ENCODE measurements at regions not wholly inside any gene's neighbourhood (a gene's known extent, or its start where the extent isn't known, plus 50 kb on each side); places are given as distances from the start of the nearest gene placed in this dataset.
"Not testable (repeated sequence)": the region's sequence is repeated elsewhere in the genome, so short reads cannot be mapped to it uniquely, and the experiment has no call there.

DNA sequence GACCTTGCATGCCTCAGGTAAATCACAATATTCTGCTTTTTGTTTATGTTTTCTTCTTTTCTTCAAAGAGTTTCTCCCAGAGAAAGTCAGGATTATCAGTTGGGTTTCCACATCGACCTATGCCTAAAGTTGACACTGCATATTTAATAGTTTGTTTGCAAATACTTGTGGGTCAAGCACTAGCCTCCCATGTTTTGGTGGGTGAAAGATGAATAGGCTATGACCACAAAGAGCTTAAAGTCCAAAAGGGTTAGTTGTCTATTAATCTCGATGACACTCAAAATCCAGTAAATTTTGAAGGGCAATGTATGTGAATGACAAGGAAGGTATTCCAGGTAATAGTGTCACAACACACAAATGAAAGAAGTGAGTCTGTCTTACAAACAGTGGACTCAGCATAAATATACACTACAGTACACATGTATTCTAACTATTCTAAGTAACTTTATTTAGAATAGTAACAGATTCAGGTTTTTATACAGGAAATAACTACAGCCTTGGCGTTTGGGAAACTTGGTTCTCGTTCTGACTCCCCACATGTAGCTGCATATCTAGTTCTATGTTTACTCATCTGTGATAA is 667.1 kb downstream of the PCDH17 start:
- Mint-ChIP-seq H3K27me3 (no peaks in the 10 kb centered on the region), H3K9me3 (no peaks in the 10 kb centered on the region), H3K4me1 (no peaks in the 10 kb centered on the region), H3K27ac (no peak overlapping the region), H3K4me3 (no peak overlapping the region)
- DNase-seq (no peak), ATAC-seq (no peak)

DNA sequence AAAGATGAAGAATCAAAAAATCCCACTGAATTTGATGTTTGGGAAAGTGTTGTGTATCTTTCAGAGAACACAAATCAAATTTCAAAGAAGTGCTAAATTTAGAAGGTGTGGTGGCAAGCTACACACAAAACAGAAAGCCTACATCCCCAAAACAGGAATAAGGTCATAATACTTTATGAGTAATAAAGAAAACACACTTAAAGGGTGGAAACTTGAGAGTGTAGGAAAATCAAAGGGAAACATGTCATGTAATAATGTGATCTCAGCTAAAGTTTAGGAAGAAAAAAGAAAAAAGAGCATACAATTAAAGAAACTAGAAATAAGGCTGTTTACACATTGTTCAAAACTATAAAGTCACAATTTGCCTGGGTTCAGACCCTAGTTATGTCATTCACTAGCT is 668.7 kb downstream of the PCDH17 start:
- Mint-ChIP-seq H3K4me1 (no peaks in the 10 kb centered on the region), H3K4me3 (no peak overlapping the region), H3K27me3 (no peaks in the 10 kb centered on the region), H3K9me3 (no peaks in the 10 kb centered on the region), H3K27ac (no peak overlapping the region)
- no peak for DNase-seq
- ATAC-seq = no peak

DNA sequence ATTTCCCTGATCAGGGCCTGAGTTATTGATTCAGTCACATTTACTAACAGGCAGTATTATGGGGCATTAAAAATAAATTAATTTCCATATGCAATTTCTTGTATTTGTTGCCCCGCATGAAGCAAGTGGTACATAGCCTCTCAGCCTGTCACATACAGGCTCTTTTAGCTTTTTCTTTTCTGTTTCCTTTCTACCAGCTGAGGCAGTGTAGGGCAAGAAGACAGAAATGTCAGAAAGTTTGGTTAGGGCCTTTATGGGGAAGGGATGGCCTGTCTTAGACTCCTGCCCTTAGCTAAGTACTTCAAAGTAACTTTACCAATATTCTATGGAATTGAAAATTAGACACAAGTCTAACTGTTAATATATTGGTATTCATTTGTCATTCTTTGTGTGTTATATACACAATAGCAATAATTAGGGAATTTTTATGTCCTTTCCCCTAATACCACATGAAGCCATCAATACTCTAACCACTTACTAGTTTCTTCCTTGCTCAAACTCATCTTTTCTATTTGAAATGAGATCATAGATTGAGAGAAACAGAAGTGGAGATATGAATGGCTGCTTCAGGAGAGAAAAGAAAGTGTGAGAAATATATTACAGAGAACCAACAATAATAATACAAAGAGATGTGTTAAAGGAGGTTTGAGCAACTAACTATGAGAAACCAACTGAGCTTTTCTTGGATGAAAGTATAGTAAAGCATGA is 669.6 kb downstream of the PCDH17 start:
- Mint-ChIP-seq H3K27me3 (no peaks in the 10 kb centered on the region), H3K27ac (no peak overlapping the region), H3K4me1 (no peaks in the 10 kb centered on the region), H3K9me3 (no peaks in the 10 kb centered on the region), H3K4me3 (no peak overlapping the region)
- ATAC-seq (no peak), DNase-seq (no peak)

GRCh38 chr13:58302349-58302748 is 670.8 kb downstream of the PCDH17 start:
- Mint-ChIP-seq H3K9me3 (peaks cover 0 to 4% of the 10 kb centered on the region in 2 donors), H3K4me1 (no peaks in the 10 kb centered on the region), H3K4me3 (no peak overlapping the region), H3K27ac (no peak overlapping the region), H3K27me3 (no peaks in the 10 kb centered on the region)
- DNase-seq (no peak), ATAC-seq (no peak)

GRCh38 chr13:58306062-58306461 is 674.5 kb downstream of the PCDH17 start:
- no peak for DNase-seq
- Mint-ChIP-seq H3K27me3 (no peaks in the 10 kb centered on the region), H3K27ac (no peak overlapping the region), H3K9me3 (peaks cover 0 to 7% of the 10 kb centered on the region in 2 donors), H3K4me3 (no peak overlapping the region), H3K4me1 (no peaks in the 10 kb centered on the region)
- ATAC-seq = no peak

DNA sequence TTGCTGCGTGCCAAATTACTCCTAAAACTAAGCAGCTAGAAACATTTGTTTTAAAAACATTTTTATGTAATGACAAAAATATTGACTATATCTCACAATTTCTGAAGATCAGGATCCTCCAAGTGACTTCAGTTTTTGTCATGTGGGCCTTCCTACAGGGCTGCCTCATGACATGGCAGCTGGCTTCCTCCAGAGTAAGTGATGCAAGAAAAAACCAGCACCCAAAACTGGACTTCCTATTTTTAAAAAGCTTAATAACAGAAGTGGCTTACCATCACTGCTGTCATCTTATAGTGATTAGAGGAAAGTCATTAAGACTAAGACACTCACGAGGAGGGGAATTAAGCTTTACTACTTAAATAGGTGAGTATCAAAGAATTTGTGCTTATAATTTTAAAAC is 681.7 kb downstream of the PCDH17 start:
- DNase-seq (no peak), ATAC-seq (no peak)
- Mint-ChIP-seq H3K27me3 (no peaks in the 10 kb centered on the region), H3K9me3 (peaks cover 0 to 4% of the 10 kb centered on the region in 2 donors), H3K4me3 (no peak overlapping the region), H3K27ac (no peak overlapping the region), H3K4me1 (no peaks in the 10 kb centered on the region)

DNA sequence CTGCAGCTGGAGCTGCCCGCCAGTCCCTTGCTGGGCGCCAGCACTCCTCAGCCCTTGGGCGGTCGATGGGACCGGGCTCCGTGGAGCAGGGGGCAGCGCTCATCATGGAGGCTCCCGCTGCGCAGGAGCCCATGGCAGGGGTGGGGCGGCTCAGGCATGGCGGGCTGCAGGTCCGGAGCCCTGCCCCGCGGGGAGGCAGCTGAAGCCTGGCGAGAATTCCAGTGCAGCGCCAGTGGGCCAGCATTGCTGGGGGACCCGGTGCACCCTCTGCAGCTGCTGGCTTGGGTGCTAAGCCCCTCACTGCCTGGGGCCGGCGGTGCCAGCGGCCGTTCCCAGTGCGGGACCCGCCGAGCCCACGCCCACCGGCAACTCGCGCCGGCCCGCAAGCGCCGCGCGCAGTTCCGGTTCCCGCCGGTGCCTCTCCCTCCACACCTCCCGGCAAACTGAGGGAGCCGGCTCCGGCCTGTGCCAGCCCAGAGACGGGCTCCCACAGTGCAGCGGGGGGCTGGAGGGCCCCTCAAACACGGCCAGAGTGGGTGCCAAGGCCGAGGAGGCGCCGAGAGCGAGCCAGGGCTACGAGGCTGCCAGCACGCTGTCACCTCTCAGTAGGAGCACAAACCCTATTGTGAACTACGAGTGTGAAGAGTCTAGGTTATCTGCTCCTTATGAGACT is 687.1 kb downstream of the PCDH17 start:
- H3K4me3 Mint-ChIP-seq = no peak overlapping the region
- DNase-seq (no peak), ATAC-seq (no peak)
- no peaks in the 10 kb centered on the region for H3K27me3 Mint-ChIP-seq
- no peaks in the 10 kb centered on the region for H3K9me3 Mint-ChIP-seq
- H3K4me1 Mint-ChIP-seq = no peaks in the 10 kb centered on the region
- H3K27ac Mint-ChIP-seq = no peak overlapping the region

DNA sequence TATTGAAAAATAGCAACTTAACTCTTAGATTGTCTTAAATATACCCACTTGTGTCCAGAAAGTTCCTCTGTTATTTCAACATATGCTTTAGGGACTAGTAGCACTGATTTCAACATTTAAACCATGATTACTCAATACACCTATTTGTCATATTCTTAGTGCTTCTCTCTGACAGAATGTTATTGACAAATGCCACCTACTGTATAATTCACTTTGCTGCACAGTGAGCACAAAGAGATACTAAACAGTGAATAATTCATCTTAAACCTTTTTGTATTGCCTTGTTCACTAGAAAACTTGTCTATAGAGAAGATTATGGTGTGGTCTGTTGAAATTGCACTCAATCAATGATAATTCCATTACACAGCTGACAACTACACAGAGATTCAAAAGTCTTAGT is 692.6 kb downstream of the PCDH17 start:
- no peaks in the 10 kb centered on the region for H3K4me1 Mint-ChIP-seq

DNA sequence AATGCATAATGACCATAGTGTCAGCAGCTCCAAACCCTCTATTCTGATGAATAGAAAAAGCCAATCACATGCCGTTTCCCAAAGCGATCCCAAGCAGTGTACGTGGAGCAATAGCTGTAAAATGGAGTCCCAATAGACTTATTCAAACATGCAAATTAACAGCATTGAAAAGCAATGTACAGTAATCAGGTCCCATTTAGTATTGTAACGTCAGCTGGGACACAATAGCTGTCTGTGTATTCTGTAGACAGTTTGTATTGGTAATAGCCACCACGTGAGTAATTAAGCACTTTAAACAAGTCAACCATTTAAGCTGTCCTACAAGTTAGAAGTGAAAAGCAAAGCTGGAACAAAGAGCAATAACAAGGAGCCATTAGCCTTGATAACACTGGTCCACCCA is 698.2 kb downstream of the PCDH17 start:
- ATAC-seq (no peak), DNase-seq (no peak)
- H3K4me1 Mint-ChIP-seq = no peaks in the 10 kb centered on the region
- no peaks in the 10 kb centered on the region for H3K27me3 Mint-ChIP-seq
- no peak overlapping the region for H3K27ac Mint-ChIP-seq
- no peak overlapping the region for H3K4me3 Mint-ChIP-seq
- H3K9me3 Mint-ChIP-seq = peaks cover 0 to 5% of the 10 kb centered on the region in 2 donors

More for the DNA sequence above, 692.6 kb downstream of the PCDH17 start:
- ATAC-seq = no peak
- H3K27me3 Mint-ChIP-seq = no peaks in the 10 kb centered on the region
- H3K4me3 Mint-ChIP-seq = no peak overlapping the region
- DNase-seq = no peak
- no peak overlapping the region for H3K27ac Mint-ChIP-seq
- H3K9me3 Mint-ChIP-seq = no peaks in the 10 kb centered on the region

- Mint-ChIP-seq H3K27me3 (no peaks in the 10 kb centered on the region), H3K4me3 (no peak overlapping the region), H3K4me1 (no peaks in the 10 kb centered on the region), H3K27ac (no peak overlapping the region), H3K9me3 (peaks cover 0 to 14% of the 10 kb centered on the region in 2 donors)
- ATAC-seq (no peak), DNase-seq (no peak)
Measured at GRCh38 chr13:58340895-58341294, 709.4 kb downstream of the PCDH17 start.

- ATAC-seq (no peak), DNase-seq (no peak)
- Mint-ChIP-seq H3K27ac (peak overlapping the region in 1 of 2 donors; percentile 61), H3K27me3 (no peaks in the 10 kb centered on the region), H3K4me1 (no peaks in the 10 kb centered on the region), H3K4me3 (no peak overlapping the region), H3K9me3 (peaks cover 0 to 10% of the 10 kb centered on the region in 2 donors)
Measured at GRCh38 chr13:58341318-58341717, 709.8 kb downstream of the PCDH17 start.

DNA sequence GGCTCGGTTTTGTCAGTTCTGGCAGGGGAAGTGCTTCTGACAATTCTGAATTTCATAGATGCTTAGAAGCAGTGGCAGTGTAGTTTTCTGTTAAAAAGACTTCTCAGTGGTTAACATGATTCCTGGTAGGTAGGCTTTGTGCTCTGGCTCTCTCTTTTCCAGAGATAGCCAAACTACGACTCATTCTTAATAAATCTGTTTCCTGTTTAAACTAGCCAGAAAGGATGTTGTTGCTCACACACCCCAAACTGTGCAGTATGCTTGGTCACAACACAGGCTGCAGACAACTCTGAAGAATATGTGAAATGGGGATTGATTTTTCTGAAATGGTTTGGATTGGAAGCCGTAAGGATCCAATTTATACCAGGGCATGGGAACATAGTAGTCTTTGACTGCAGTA is 711.5 kb downstream of the PCDH17 start:
- ATAC-seq (no peak), DNase-seq (no peak)
- Mint-ChIP-seq H3K9me3 (peaks cover 0 to 8% of the 10 kb centered on the region in 2 donors), H3K27me3 (no peaks in the 10 kb centered on the region), H3K4me3 (no peak overlapping the region), H3K27ac (no peak overlapping the region), H3K4me1 (no peaks in the 10 kb centered on the region)

GRCh38 chr13:58352100-58352499 is 720.6 kb downstream of the PCDH17 start:
- H3K27ac Mint-ChIP-seq, H3K27me3 Mint-ChIP-seq, H3K4me1 Mint-ChIP-seq, H3K4me3 Mint-ChIP-seq, DNase-seq, ATAC-seq: not testable (repeated sequence)
- H3K9me3 Mint-ChIP-seq = peaks cover 0 to 22% of the 10 kb centered on the region in 2 donors

DNA sequence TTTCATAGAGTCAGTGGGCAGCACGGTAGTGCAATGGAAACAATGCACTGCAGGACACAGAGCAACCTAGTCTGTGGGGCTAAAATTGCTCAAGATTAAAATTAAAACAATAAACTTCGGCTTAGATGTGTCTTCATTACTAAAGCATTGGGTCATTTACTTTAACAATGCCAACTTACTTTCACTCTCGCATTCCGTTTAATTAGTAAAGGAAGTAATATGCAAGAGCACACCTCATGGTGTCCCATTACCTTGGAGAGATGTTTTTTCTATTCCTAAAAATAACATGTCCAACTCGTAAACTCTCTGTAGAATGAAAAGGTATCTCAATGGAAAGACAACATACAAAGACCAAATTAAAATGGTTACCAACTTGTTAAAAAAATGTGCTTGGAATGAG is 738.4 kb downstream of the PCDH17 start:
- no peak for ATAC-seq
- DNase-seq = no peak
- Mint-ChIP-seq H3K27me3 (no peaks in the 10 kb centered on the region), H3K9me3 (peaks cover 12 to 17% of the 10 kb centered on the region in 2 donors), H3K4me3 (no peak overlapping the region), H3K27ac (no peak overlapping the region), H3K4me1 (no peaks in the 10 kb centered on the region)

GRCh38 chr13:58376349-58376748 is 744.8 kb downstream of the PCDH17 start:
- H3K27ac Mint-ChIP-seq = no peak overlapping the region
- H3K4me3 Mint-ChIP-seq = no peak overlapping the region
- no peak for ATAC-seq
- H3K4me1 Mint-ChIP-seq = no peaks in the 10 kb centered on the region
- DNase-seq = no peak
- no peaks in the 10 kb centered on the region for H3K27me3 Mint-ChIP-seq
- H3K9me3 Mint-ChIP-seq = peaks cover 11 to 13% of the 10 kb centered on the region in 2 donors

GRCh38 chr13:58376775-58377174 is 745.2 kb downstream of the PCDH17 start:
- H3K27ac Mint-ChIP-seq = no peak overlapping the region
- no peak overlapping the region for H3K4me3 Mint-ChIP-seq
- peaks cover 10 to 11% of the 10 kb centered on the region in 2 donors for H3K9me3 Mint-ChIP-seq
- H3K27me3 Mint-ChIP-seq = no peaks in the 10 kb centered on the region
- ATAC-seq (no peak), DNase-seq (no peak)
- H3K4me1 Mint-ChIP-seq = no peaks in the 10 kb centered on the region
